NCI-H1092 (cell line): ENCODE measurements at regions not wholly inside any gene's neighbourhood (a gene's known extent, or its start where the extent isn't known, plus 50 kb on each side); places are given as distances from the start of the nearest gene placed in this dataset.

ENCODE experiments used
- DNase-seq: peaks from one replicate; lab custom pipeline; 2025; lab: John Stamatoyannopoulos, UW

DNA sequence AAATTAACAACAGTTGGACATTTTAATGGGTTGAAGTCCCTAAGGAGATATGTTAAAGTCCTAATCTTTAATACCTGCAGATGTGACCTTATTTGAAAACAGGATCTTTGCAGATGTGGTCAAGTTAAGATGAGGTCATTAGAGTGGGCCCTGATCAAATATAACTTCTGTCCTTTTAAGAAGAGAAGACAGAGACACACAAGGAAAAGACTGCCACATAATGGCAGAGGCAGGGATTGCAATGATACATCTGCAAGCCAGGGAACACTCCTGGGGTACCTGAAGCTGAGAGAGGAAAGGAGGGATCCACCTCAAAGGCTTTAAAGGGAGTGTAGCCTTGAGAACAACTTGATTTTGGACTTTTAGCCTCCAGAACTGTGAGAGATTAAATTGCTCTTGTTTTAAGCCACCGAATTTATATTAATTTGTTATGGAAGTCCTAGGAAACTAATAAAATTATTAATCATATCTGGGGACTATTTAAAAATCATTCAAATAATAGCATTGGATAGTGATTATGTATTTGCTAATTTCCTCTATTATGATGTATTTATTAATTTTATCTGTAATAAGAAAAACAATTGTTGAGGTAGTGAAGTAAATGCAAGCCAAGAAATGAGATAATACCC, 700.0 kb upstream of the PCDH15 start:
- DNase-seq = no peak

DNA sequence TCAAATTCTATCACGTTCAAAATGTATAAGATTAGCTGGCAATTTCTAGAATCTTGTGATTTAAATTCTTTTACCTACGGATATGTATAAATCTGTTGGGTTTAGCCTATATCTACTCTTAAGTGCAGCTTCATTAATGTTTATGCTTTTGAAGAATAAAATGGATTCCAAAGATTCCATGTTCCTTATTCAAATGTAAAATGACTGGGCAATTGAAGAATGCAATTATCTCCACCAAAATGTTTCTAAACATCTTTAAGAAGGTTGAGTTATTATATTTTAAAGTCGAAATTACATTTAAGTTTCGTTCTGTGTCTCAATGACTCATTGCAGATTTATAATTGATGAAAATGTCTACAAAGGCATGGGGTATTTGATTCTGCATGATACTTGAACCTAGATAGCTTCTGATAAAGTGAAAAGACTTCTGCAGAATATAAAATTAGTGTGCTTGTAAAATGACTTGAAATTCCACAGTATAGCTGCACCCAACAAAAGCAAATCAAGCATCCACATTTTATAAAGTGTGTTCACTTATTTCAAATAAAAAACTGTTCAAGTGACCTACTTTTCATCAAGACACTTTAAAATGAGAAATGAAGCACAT, 697.0 kb upstream of the PCDH15 start:
- DNase-seq = no peak

DNA sequence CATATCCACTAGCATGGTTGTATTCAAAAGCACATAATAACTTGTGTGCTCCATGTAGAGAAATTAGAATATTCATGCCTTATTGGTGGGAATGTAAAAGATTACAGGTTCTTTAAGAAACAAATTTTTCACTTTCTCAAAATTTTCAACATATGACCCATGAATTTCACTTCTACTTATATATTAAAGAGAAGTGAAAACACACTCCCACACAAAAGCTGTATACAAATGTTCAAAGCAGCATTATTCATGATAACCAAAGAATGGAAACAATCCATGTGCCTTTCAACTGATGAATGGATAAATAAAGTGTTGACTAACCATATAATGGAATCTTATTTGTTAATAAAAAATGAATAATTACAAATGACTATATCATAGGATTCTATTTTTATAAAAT, 694.5 kb upstream of the PCDH15 start:
- no peak for DNase-seq

DNA sequence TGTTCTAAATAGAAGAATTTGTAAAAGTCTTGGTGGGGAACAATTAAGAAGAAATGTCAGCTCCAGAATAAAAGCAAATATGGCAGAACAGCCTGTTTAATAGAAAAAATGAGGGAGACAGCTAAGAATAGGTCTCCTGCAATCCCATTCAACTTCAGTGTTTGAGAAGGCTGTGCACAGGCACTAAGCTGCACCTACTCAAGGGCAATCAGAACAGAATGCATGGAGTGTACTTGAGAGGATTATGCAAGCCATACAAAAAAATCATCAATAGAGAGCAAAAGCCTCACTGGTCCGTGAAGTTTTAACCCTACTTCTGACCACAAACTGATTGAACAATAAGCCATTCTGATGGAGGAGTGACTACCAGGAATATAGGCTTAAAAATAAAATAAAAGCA, 690.7 kb upstream of the PCDH15 start:
- DNase-seq = no peak

DNA sequence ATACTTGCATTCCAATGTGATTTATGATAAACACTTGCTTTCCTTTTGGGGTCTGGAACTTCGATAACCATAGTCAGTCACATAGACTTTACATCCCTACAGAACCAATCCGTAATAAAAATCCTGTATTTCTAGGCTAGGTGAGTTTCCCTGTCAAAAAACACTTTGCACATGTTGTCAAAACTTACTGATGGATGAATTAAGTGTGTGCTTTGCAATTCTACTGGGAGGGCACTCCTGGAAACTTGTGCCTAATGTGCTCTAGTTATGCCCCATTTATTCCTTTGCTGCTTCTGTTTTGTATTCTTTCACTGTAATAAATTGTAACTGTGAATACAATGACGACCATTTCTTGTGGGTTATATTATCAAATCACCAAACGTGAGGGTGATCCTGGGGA, 684.8 kb upstream of the PCDH15 start:
- DNase-seq = no peak

DNA sequence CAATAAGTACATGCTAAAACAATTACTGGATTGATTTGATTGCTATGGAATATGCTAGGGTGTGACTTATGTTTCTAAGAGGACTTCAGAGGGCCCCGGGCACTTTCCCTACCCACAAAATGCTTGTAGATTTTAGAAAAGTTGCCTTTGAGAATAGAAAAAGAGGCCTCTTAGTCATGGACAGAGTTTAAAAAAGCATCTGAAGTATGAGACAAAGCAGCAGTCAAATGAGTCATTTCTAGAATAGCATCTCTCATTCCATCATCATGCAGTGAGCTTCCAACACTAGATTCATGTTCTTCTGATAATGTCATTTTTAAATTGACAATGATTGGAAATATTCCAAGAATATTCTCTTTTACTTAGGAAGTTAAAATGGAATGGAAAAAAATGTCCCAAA, 675.1 kb upstream of the PCDH15 start:
- no peak for DNase-seq

DNA sequence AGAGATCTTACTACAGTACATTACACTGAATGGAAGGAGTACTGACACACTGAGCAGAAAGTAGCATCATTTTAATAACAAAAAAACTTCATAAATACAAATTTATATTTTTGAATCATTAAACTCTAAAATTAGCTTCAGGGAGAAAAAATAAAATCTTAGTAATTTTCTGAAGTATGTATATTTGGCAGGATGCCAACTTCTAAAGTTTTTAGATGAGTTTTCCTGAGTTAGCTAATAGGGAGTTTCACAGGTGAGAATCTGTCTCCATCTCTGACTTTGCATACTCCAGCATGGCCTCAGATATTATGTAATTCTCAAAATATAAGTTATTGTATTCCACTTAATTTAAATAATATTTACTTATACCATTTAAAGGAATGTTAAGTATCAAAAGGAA, 673.2 kb upstream of the PCDH15 start:
- no peak for DNase-seq

DNA sequence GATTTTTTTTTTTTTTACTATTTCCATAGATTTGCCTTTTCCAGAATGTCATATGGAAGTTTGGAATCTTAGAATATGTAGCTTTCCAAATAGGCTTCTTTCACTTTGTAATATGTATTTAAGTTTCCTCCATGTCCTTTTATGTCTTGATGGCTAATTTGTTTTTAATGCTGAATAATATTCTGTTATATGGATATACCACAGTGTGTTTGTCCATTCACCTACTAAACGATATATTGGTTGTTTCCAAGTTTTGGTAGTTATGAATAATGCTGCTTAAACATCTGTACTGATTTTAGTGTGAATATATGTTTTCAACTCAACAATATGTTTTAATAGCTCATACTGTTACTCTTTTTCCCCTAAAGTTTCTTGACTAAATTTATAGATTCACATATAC, 669.8 kb upstream of the PCDH15 start:
- DNase-seq = no peak

DNA sequence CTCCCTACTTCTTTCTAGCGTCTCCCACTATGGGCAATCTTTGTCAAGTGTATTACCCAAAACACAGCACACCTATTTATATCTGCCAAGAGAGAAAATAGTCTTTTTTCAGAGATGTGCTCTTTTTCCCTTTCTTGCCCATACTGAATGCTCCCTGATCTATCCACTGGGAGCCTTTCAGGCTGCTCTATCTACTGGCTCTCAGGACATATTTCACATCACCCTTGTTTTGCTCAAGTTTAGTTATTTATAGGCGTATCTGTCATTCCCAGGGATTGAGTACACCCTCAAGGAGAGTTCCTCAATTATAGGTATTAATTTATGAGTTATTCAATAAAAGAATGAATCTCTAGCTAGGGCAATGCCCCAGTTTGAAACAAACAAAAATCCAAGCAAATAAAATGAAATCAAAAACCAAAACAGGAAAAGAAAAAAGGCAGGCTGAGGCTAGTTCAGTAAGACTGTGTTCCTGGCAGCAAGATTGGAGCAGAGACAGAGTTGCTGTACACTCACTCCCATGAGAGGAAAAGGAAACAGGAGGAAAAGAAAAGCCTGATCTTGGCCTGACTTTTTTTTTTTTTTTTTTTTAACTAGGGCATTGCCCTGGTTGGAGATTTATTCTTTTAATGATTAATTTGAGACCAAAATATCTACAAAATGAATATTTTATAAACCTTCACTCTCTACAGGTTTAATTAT, 665.9 kb upstream of the PCDH15 start:
- no peak for DNase-seq

DNA sequence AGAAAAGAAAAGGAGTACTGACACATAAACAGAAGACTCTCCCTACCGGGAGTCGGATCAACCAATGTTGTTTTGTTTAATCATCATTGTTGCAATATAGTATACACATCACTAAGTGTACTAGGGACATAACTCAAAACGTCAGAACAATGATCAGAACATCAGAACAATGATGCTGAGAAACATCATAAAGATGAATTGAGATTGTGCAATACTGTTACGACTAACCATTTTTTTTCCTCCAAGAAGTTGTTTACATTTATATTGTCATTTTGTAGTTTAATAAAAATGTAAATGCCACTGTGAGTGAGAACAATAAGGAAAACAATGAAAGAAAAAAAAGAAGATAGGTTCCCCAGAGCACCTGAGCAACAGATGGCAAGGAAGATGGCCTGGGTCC, 663.1 kb upstream of the PCDH15 start:
- no peak for DNase-seq

DNA sequence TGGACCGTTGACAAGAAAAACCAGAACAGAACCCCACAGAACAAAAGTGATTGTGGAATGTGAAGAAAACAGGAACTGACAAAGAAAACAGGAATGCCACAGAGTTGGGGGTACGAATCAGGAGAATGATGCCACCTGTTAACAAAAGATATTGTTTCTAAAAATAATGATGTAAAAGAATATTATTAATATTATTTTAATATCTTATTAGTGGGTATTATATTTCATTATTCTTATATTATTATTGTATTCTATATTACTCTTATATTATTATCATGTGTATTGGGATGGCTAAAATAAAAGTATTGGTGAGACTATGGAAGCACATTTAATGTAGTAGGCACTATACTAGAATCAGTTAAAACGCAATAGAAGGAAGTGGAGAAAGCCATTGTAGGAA, 659.0 kb upstream of the PCDH15 start:
- DNase-seq = no peak

DNA sequence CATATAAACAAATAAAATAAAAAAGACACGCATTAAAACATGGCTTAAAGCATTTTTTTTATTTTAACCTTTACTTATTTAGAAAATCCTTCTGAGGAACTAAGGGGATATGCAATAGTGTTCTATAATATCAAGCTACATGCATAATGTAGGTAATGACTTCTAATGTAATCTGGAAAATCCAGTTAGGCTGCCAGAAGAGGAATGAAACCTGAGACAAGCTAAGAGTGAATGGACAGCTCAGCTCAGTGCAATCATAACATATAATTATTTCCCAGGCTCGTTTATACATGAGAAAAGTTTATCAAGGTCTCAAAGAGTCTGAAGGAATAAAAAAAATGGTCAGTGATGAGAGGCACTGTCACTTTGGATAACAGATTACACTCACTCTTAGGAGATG, 649.0 kb upstream of the PCDH15 start:
- no peak for DNase-seq

DNA sequence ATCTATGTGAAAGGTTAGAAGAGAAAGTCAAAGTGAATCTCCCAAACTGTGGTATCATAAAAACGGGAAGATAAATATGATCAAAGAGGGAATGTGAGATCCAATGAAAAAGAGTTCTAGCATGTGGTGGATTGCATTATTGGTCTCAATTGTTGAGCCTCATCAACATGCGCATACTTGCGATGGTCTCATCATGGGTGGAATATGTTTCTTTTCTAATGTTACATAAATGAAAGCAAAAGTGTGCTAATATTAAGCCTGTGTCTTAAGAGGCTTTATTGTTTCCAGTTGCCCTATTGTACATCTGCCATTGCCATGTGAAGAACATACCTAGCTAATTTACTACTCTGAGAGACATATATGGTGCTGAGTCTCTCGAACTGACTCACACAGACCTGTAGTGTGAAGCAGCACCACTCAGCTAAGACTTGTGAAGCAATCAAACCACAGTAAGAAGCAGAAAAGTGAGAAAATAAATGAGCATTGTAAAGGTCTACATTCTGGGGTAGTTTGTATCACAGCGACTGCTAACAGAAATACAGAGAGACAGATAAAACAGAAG, 645.5 kb upstream of the PCDH15 start:
- no peak for DNase-seq

DNA sequence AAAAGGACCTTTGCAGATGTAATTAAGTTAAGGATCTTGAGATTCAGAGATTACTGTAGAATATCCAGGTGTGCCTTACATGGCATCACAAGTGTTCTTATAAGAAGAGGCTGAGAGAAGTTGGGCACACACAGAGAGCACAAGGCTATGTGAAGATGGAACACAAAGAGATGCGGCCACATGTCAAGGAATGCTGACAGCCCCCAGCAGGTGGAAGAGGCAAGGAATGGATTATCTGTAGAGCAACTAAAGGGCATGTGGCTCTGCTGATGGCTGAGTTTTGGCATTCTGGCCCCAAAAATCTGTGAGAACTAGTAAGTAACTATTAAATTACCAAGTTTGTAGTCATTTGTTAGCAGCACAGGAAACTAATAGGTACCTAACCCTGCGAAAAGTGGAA, 640.7 kb upstream of the PCDH15 start:
- DNase-seq = no peak

DNA sequence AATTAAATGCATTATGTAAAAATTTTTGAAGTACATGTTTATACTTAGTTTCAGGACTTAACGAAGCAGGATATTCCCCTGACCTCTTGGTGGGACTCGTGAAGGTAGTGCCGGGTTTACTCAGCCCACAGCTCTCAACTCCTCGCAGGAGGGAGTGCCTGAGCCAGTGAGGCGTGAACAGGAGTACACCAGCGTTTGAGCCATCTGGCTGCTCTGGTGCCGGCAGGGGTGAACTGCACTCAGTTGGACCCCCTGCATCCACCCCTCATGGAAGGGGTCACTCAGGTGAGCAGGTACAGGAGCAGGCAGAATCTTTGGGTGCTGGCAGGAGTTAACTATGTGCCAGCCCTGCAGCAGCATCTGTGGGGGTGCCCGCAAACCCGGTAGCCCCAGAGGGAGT, 625.1 kb upstream of the PCDH15 start:
- no peak for DNase-seq

DNA sequence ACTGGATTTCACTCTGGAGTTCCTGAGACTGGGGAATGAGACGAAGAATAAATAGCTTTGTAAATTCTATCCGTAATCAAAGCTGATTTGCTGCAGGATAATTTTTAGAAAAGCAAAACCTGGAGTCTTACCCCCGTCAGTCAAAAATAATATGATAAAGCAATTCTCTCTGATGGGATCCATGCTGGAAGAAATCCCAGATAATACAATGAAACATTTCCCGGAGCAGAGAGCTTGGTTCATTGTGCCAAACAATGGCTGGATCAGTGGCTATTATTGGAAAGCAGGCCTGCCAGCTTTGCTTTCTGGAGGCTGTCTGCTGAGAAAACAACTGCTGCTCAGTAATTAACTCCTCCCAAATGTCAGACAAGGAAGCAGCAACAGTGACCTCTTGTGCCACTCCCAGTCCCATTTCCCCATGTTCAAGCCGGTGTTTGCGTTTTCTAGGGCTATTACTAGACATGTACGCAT, 609.4 kb upstream of the PCDH15 start:
- peak; percentile 72 for DNase-seq

DNA sequence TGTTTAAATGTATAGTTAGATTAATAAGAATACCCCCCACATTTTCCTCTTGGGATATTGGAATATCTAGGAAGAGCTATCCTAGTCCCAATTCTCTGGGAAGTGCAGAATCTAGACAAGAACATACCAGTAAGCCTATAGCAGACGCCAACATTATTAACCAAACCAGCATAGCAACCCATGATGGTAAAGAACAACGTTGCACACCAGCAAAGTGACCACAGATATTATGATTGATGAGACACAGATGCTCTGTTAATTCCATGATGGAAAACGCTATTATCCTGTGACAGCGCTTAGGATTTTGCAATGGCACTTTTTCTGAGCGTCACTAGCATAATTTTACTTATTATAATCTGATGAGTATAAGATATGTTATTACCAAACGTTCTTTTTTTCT, 603.1 kb upstream of the PCDH15 start:
- no peak for DNase-seq

DNA sequence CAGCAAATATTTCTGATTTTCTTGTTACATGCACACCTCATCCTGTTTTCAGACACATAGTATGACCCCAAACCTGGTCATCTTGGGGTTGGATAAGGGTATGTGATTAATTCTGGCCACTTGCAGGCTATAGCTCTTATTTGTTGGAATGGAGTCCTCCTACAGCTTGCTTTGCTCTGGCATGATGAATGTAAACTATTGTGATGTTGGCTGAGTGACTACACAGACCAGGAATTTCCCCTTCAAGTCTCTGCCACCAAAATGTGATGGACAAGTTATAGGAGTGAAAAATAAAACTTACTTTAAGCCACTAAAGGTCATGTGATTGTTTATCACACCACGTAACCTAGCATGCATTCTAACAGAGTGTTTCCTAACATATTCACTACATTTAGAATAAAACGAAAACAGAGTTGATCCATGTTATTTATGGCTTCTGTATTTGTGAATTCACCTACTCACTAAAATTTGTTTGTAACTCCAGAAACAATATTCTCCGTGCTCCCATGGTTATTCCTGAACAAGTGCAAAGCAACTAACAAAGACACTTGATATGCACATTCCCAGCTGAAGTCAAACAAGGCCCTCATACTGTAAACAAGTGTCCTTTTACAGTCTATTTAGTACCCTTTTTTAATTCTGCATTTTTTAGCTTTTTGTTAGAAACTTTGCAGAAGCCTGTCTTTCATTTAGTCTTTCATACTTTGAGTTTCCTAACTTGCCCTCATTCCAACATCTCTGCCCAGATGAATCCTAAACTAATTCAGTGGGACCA, 599.2 kb upstream of the PCDH15 start:
- no peak for DNase-seq

DNA sequence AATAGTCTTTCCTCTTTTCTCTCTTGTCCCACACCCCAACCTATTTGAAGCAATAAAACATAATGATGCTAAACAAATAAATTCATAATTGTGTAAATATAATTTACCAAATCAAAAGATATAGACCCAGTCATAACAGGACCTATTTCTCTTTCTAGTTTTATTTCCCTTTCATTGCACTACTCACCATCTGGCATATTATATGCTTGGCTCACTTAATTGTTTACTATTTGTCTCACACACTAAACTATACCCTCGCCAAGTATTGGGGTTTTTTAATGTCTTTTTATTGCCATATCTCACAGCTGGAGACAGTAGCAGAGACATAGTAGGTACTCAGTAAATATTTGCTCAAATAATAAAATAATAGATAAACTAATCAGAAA, 597.5 kb upstream of the PCDH15 start:
- DNase-seq = peak; percentile 2

DNA sequence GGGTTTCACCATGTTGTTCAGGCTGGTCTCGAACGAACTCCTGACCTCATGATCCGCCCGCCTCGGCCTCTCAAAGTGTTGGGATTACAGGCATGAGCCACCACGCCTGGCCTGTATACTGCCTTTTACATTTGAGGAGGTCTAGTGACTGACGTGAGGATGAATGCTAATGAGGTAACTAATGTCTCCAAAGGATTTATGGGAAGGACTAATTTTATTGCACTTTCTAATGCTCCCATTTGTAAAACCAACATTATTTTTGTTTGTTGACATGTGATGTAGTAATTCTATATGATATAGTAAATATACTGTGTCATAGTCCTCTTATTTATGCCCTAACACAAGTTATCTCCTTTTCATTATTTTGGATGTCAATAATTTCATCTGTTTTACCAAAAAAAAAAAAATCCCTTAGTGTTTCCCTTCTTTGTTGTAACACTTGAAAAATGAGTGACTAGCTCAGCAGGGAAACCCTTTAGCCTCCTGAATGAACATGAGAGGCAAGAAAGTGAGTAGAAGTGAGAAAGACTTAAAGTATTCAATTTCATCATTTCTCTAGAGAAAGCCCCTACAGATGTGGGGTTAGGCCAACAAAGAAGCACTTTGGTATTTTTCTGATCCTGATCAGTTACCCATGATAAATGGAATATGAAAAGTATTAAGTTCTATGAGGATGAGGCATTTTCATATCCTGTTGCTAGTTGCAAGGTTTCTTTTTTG, 596.9 kb upstream of the PCDH15 start:
- no peak for DNase-seq

DNA sequence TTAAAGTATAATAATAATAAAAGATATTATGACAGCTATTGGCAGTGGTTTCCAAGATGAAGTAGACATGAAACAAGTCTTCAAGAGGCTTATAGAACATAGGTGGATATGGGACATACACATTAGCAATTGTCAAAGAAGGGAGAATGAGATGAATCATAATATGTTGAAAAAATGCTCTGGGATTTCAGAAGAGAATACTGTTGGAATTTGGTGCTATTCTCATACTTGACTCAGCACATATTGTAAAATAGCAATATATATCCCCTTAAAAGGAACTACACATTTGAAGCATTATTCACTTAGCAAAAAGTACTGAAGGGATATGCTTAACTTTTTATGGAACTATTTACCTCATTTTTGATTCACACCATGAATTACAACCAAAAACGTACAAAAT, 577.2 kb upstream of the PCDH15 start:
- no peak for DNase-seq

DNA sequence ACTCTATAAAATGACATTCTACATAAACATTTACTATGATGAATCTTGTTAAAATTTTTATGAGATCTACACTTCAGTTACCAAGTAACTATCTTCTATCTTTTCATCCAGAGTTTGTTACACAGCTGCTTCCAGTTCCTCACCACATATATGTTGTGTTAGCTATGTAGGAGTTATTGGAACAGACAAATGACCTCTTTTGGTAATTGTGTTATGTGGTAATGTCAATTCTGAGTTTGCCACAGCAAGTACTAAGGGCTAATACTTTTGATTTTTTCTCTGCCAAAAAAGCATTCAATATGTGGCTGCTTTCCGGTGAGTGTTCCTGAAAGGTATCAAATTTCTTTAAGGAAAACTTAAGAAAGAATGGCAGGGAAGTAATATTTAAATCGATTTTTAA, 573.9 kb upstream of the PCDH15 start:
- DNase-seq = no peak
